Mesodermal cell (in vitro differentiated cells): ENCODE measurements at regions not wholly inside any gene's neighbourhood (a gene's known extent, or its start where the extent isn't known, plus 50 kb on each side); places are given as distances from the start of the nearest gene placed in this dataset.
"Not testable (repeated sequence)": the region's sequence is repeated elsewhere in the genome, so short reads cannot be mapped to it uniquely, and the experiment has no call there.

Experiments
- H3K27ac ChIP-seq: 2 replicates; pipeline ENCODE4 v1.7.0; 2013; ENCODE audit warnings: mild to moderate bottlenecking, low read depth, low read length, moderate library complexity; ENCODE audit not compliant: severe bottlenecking
- H3K36me3 ChIP-seq: 2 replicates; pipeline ENCODE4 v1.7.1; 2013; ENCODE audit warnings: mild to moderate bottlenecking, low read length, moderate library complexity; ENCODE audit not compliant: control insufficient read depth, insufficient read depth
- H3K4me1 ChIP-seq: one replicate; pipeline ENCODE4 v1.7.1; 2013; ENCODE audit warnings: mild to moderate bottlenecking, low read length; ENCODE audit not compliant: insufficient read depth, control insufficient read depth, poor library complexity, severe bottlenecking
- H3K4me3 ChIP-seq: 2 replicates; pipeline ENCODE4 v1.7.0; 2013; ENCODE audit warnings: low read length, control low read depth, mild to moderate bottlenecking; ENCODE audit not compliant: insufficient read depth, poor library complexity, severe bottlenecking; ENCODE audit errors: extremely low read depth
- H3K9me3 ChIP-seq: 2 replicates; pipeline ENCODE4 v1.7.1; 2013; ENCODE audit warnings: mild to moderate bottlenecking, low read length, moderate library complexity; ENCODE audit not compliant: control insufficient read depth
- WGBS, 2 experiments: methylation state at CpG; one replicate each; pipeline ENCODE4 v1.1.5; 2013; ENCODE audit warnings: missing lambda C conversion rate in 2 of 2; ENCODE audit not compliant: insufficient coverage in 2 of 2; 5-methylcytosine and 5-hydroxymethylcytosine counted together

GRCh38 chrX:9377216-9377615, 87.6 kb upstream of the TBL1X start:
- not testable (repeated sequence) for H3K9me3 ChIP-seq, H3K36me3 ChIP-seq, H3K4me1 ChIP-seq, H3K27ac ChIP-seq, H3K4me3 ChIP-seq
- WGBS, 2 experiments, result 83% methylated on average over 1 of the region's 3 CpGs; no CpG with 5 or more reads in 1 of the 2 experiments

- WGBS, 2 experiments, result 100% methylated on average over 2 of the region's 7 CpGs; no CpG with 5 or more reads in 1 of the 2 experiments
These were observed 85.7 kb upstream of the TBL1X start for GRCh38 chrX:9378980-9379696.

GRCh38 chrX:9379697-9380551, 84.9 kb upstream of the TBL1X start:
- H3K36me3 ChIP-seq, result no peaks in the 10 kb centered on the region
- no peak overlapping the region for H3K27ac ChIP-seq
- peaks cover 6% of the 10 kb centered on the region for H3K4me1 ChIP-seq
- 73 to 100% methylated on average over 1 to 4 of the region's 10 CpGs for WGBS, 2 experiments
- no peaks in the 10 kb centered on the region for H3K9me3 ChIP-seq
- no peak overlapping the region for H3K4me3 ChIP-seq

More at GRCh38 chrX:9378980-9379696, 85.7 kb upstream of the TBL1X start:
- no peaks in the 10 kb centered on the region for H3K36me3 ChIP-seq
- H3K9me3 ChIP-seq, result no peaks in the 10 kb centered on the region
- no peak overlapping the region for H3K4me3 ChIP-seq
- H3K4me1 ChIP-seq, result peaks cover 6% of the 10 kb centered on the region
- H3K27ac ChIP-seq, result no peak overlapping the region

GRCh38 chrX:9383655-9384054, 81.2 kb upstream of the TBL1X start:
- H3K4me3 ChIP-seq, result no peak overlapping the region
- H3K9me3 ChIP-seq, result no peaks in the 10 kb centered on the region
- no peaks in the 10 kb centered on the region for H3K36me3 ChIP-seq
- H3K27ac ChIP-seq, result no peak overlapping the region
- H3K4me1 ChIP-seq, result peaks cover 6% of the 10 kb centered on the region

GRCh38 chrX:9388450-9388849, 76.4 kb upstream of the TBL1X start:
- H3K36me3 ChIP-seq, result no peaks in the 10 kb centered on the region
- H3K9me3 ChIP-seq, result no peaks in the 10 kb centered on the region
- no peak overlapping the region for H3K27ac ChIP-seq
- no peaks in the 10 kb centered on the region for H3K4me1 ChIP-seq
- no peak overlapping the region for H3K4me3 ChIP-seq
- no CpG with 5 or more reads among the region's 1 CpG for WGBS, 2 experiments

GRCh38 chrX:9390121-9390520, 74.7 kb upstream of the TBL1X start:
- H3K27ac ChIP-seq, result no peak overlapping the region
- 100% methylated on average over 1 of the region's 1 CpG; no CpG with 5 or more reads in 1 of the 2 experiments for WGBS, 2 experiments

GRCh38 chrX:9390693-9391368, 74.0 kb upstream of the TBL1X start:
- WGBS, 2 experiments, result 76 to 92% methylated on average over 3 of the region's 8 CpGs
- Histone ChIP-seq H3K4me1 (no peaks in the 10 kb centered on the region), H3K27ac (no peak overlapping the region), H3K4me3 (no peak overlapping the region), H3K36me3 (no peaks in the 10 kb centered on the region), H3K9me3 (no peaks in the 10 kb centered on the region)

More at GRCh38 chrX:9390121-9390520, 74.7 kb upstream of the TBL1X start:
- Histone ChIP-seq H3K4me3 (no peak overlapping the region), H3K36me3 (no peaks in the 10 kb centered on the region), H3K9me3 (no peaks in the 10 kb centered on the region), H3K4me1 (no peaks in the 10 kb centered on the region)

GRCh38 chrX:9392445-9392844, 72.4 kb upstream of the TBL1X start:
- Histone ChIP-seq H3K36me3 (no peaks in the 10 kb centered on the region), H3K4me1 (no peaks in the 10 kb centered on the region), H3K4me3 (no peak overlapping the region), H3K27ac (no peak overlapping the region), H3K9me3 (no peaks in the 10 kb centered on the region)
- 95 to 100% methylated on average over 2 to 3 of the region's 5 CpGs for WGBS, 2 experiments

- H3K36me3 ChIP-seq, result no peaks in the 10 kb centered on the region
- no CpG with 5 or more reads among the region's 4 CpGs for WGBS, 2 experiments
- H3K9me3 ChIP-seq, result no peaks in the 10 kb centered on the region
- H3K27ac ChIP-seq, result no peak overlapping the region
- H3K4me3 ChIP-seq, result no peak overlapping the region
- H3K4me1 ChIP-seq, result no peaks in the 10 kb centered on the region
These were observed 71.3 kb upstream of the TBL1X start for GRCh38 chrX:9393571-9393970.

GRCh38 chrX:9394212-9394611, 70.6 kb upstream of the TBL1X start:
- no peaks in the 10 kb centered on the region for H3K4me1 ChIP-seq
- H3K36me3 ChIP-seq, result no peaks in the 10 kb centered on the region
- H3K27ac ChIP-seq, result no peak overlapping the region
- H3K4me3 ChIP-seq, result no peak overlapping the region
- 89 to 90% methylated on average over 2 to 7 of the region's 12 CpGs for WGBS, 2 experiments
- H3K9me3 ChIP-seq, result no peaks in the 10 kb centered on the region
